GM23338 (cell line): ENCODE measurements at regions not wholly inside any gene's neighbourhood (a gene's known extent, or its start where the extent isn't known, plus 50 kb on each side); places are given as distances from the start of the nearest gene placed in this dataset.

Experiments used
- CREB1 ChIP-seq: fragments of 250-450 bp; sonication (Bioruptor Pico); IDR thresholded peaks from 2 replicates; pipeline ENCODE4 v1.5.0; 2020; ENCODE audit warnings: low read depth, mild to moderate bottlenecking, moderate library complexity
- CTCF ChIP-seq, 2 experiments: fragments of 200-600 bp in 1 of 2; sonication (generic) in 1 of 2; conservative IDR thresholded peaks; 2 replicates each; pipeline versions ENCODE4 v1.5.1 to v1.6.1; 2016 to 2017; ENCODE audit warnings: antibody characterized with exemption in 2 of 2, low read depth in 2 of 2, mild to moderate bottlenecking in 2 of 2, moderate library complexity in 1 of 2
- ETS1 ChIP-seq: IDR thresholded peaks from 2 replicates; pipeline ENCODE4 v1.6.1; 2016; ENCODE audit warnings: antibody characterized with exemption
- EZH2 ChIP-seq: fragments of 200-600 bp; sonication (generic); IDR thresholded peaks from one replicate; pipeline ENCODE4 v1.8.0; 2017; ENCODE audit warnings: antibody characterized with exemption, mild to moderate bottlenecking, low read depth; ENCODE audit not compliant: unreplicated experiment
- EZH2phosphoT487 ChIP-seq: fragments of 200-600 bp; sonication (generic); IDR thresholded peaks from one replicate; pipeline ENCODE4 v1.8.1; 2018; ENCODE audit warnings: antibody characterized with exemption; ENCODE audit not compliant: unreplicated experiment
- JUNB ChIP-seq: IDR thresholded peaks from one replicate; pipeline ENCODE4 v1.6.1; 2016; ENCODE audit warnings: antibody characterized with exemption; ENCODE audit not compliant: unreplicated experiment
- NANOG ChIP-seq: IDR thresholded peaks from 2 replicates; pipeline ENCODE4 v1.6.1; 2016; ENCODE audit warnings: antibody characterized with exemption, borderline replicate concordance
- POLR2AphosphoS5 ChIP-seq: IDR thresholded peaks from 2 replicates; pipeline ENCODE4 v1.6.1; 2016; ENCODE audit warnings: antibody characterized with exemption, low read depth
- REST ChIP-seq: IDR thresholded peaks from one replicate; pipeline ENCODE4 v1.6.1; 2018; ENCODE audit warnings: antibody characterized with exemption; ENCODE audit not compliant: unreplicated experiment
- STAT1 ChIP-seq: IDR thresholded peaks from one replicate; pipeline ENCODE4 v1.6.1; 2016; ENCODE audit warnings: antibody characterized with exemption; ENCODE audit not compliant: unreplicated experiment
- ZNF114 ChIP-seq: fragments of 250-450 bp; sonication (Bioruptor Pico); IDR thresholded peaks from 2 replicates; pipeline ENCODE4 v1.5.0; 2020; ENCODE audit warnings: mild to moderate bottlenecking, moderate library complexity
- ZNF331 ChIP-seq: fragments of 250-450 bp; sonication (Bioruptor Pico); IDR thresholded peaks from 2 replicates; pipeline ENCODE4 v1.5.0; 2020; ENCODE audit warnings: low read depth, mild to moderate bottlenecking, moderate library complexity
- ZNF462 ChIP-seq: fragments of 250-450 bp; sonication (Bioruptor Pico); IDR thresholded peaks from 2 replicates; pipeline ENCODE4 v1.5.0; 2020; ENCODE audit warnings: mild to moderate bottlenecking, moderate library complexity

GRCh38 chr3:176206809-176207208 lies 990.5 kb downstream of the TBL1XR1 start:
- TF ChIP-seq CTCF (conservative IDR thresholded peaks at IDR 0.05; ENCODE audit: low read depth in 2 of 2), result no peak
- TF ChIP-seq POLR2AphosphoS5, result no peak
- TF ChIP-seq NANOG, result no peak
- TF ChIP-seq EZH2, result no peak
- TF ChIP-seq EZH2phosphoT487, result no peak
- no peak for TF ChIP-seq ZNF462
- TF ChIP-seq REST, result no peak
- TF ChIP-seq STAT1, result no peak
- TF ChIP-seq CREB1 (CRISPR knock-in tag), result no peak
- TF ChIP-seq JUNB, result no peak
- TF ChIP-seq ZNF114 (CRISPR knock-in tag), result no peak
- TF ChIP-seq ZNF331 (CRISPR knock-in tag), result no peak
- TF ChIP-seq ETS1, result no peak
